BE2C (cell line): ENCODE measurements at regions not wholly inside any gene's neighbourhood (a gene's known extent, or its start where the extent isn't known, plus 50 kb on each side); places are given as distances from the start of the nearest gene placed in this dataset.
"Not testable (repeated sequence)": the region's sequence is repeated elsewhere in the genome, so short reads cannot be mapped to it uniquely, and the experiment has no call there.

Experiments used
- DNase-seq: peaks from one replicate; pipeline ENCODE4 v3.0.0-alpha.2; 2020
- H3K27me3 ChIP-seq: fragments of 250-450 bp; sonication (Bioruptor Pico); 2 replicates; pipeline ENCODE4 v1.5.1; 2020; ENCODE audit warnings: mild to moderate bottlenecking
- H3K36me3 ChIP-seq: fragments of 250-450 bp; sonication (Bioruptor Pico); 2 replicates; pipeline ENCODE4 v1.5.1; 2020; ENCODE audit warnings: mild to moderate bottlenecking
- H3K4me1 ChIP-seq: fragments of 250-450 bp; sonication (Bioruptor Pico); 2 replicates; pipeline ENCODE4 v1.5.1; 2020
- H3K4me3 ChIP-seq: 2 replicates; pipeline ENCODE4 v1.5.1; 2011; ENCODE audit warnings: low read depth, low read length
- H3K9me3 ChIP-seq: fragments of 250-450 bp; sonication (Bioruptor Pico); 2 replicates; pipeline ENCODE4 v1.5.1; 2020
- CTCF ChIP-seq: IDR thresholded peaks from 2 replicates; pipeline ENCODE4 v1.5.1; 2012; ENCODE audit warnings: mild to moderate bottlenecking, low read depth, low read length

- no peaks in the 10 kb centered on the region for H3K36me3 ChIP-seq
- no peaks in the 10 kb centered on the region for H3K27me3 ChIP-seq
- no peak overlapping the region for H3K4me3 ChIP-seq
- no peak for DNase-seq
- TF ChIP-seq CTCF, result peak; percentile 55
- H3K4me1 ChIP-seq, result no peaks in the 10 kb centered on the region
- H3K9me3 ChIP-seq, result no peaks in the 10 kb centered on the region
Observed at GRCh38 chr2:208657468-208657867, 250.9 kb downstream of the PTH2R start.

- DNase-seq, result no peak
- H3K4me1 ChIP-seq, result peaks cover 7% of the 10 kb centered on the region; the same call in 1 of the 2 replicates
- no peaks in the 10 kb centered on the region for H3K36me3 ChIP-seq
- peaks cover 90% of the 10 kb centered on the region for H3K27me3 ChIP-seq
- H3K4me3 ChIP-seq, result no peak overlapping the region
- TF ChIP-seq CTCF, result no peak
- H3K9me3 ChIP-seq, result no peaks in the 10 kb centered on the region
Observed at GRCh38 chr2:208669394-208669793, 262.8 kb downstream of the PTH2R start.

- Histone ChIP-seq H3K36me3 (no peaks in the 10 kb centered on the region), H3K4me3 (no peak overlapping the region), H3K9me3 (no peaks in the 10 kb centered on the region), H3K4me1 (peaks cover 7% of the 10 kb centered on the region; the same call in 1 of the 2 replicates), H3K27me3 (peaks cover 91% of the 10 kb centered on the region)
- DNase-seq, result peak; percentile 67
- TF ChIP-seq CTCF, result no peak
Observed at GRCh38 chr2:208671284-208671683, 264.7 kb downstream of the PTH2R start.

GRCh38 chr2:208671886-208672680 is 265.5 kb downstream of the PTH2R start:
- H3K4me1 ChIP-seq, result peaks cover 7% of the 10 kb centered on the region; the same call in 1 of the 2 replicates
- H3K27me3 ChIP-seq, result peaks cover 83% of the 10 kb centered on the region
- no peaks in the 10 kb centered on the region for H3K36me3 ChIP-seq
- no peaks in the 10 kb centered on the region for H3K9me3 ChIP-seq
- no peak for TF ChIP-seq CTCF
- DNase-seq, result no peak
- H3K4me3 ChIP-seq, result no peak overlapping the region

- Histone ChIP-seq H3K4me3 (no peak overlapping the region), H3K4me1 (peaks cover 7% of the 10 kb centered on the region; the same call in 1 of the 2 replicates), H3K9me3 (no peaks in the 10 kb centered on the region), H3K27me3 (peaks cover 82% of the 10 kb centered on the region), H3K36me3 (no peaks in the 10 kb centered on the region)
- no peak for DNase-seq
- no peak for TF ChIP-seq CTCF
Observed at GRCh38 chr2:208673631-208674030, 267.0 kb downstream of the PTH2R start.

GRCh38 chr2:208674919-208675318 is 268.3 kb downstream of the PTH2R start:
- no peak for DNase-seq
- H3K27me3 ChIP-seq, result peaks cover 78% of the 10 kb centered on the region
- H3K36me3 ChIP-seq, result no peaks in the 10 kb centered on the region
- no peaks in the 10 kb centered on the region for H3K9me3 ChIP-seq
- no peak overlapping the region for H3K4me3 ChIP-seq
- TF ChIP-seq CTCF, result no peak
- H3K4me1 ChIP-seq, result peaks cover 7% of the 10 kb centered on the region; the same call in 1 of the 2 replicates

GRCh38 chr2:208685929-208686328 is 279.3 kb downstream of the PTH2R start:
- not testable (repeated sequence) for H3K9me3 ChIP-seq, H3K4me3 ChIP-seq, H3K36me3 ChIP-seq, DNase-seq, H3K4me1 ChIP-seq, H3K27me3 ChIP-seq
